ENCODE measurements at regions not wholly inside any gene's neighbourhood (a gene's known extent, or its start where the extent isn't known, plus 50 kb on each side); places are given as distances from the start of the nearest gene placed in this dataset.

DNA sequence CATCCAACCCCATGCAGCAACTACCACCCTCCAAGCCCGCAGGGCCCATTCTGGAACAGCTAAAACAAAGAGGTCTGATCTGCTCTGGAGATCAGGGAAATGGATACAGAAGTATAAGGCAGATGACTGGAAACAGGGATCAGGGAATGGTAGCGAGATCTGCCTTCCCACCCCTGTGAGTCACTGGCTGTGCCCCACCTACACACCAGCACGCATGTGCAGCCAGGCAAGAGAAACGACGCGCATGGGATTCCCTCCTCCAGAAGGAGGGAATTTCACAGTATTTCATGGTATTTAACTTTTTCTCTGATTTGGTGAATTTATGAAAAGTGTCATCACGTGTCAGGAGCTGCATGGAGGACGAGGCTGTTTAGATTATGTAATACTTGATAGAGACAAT is 116.7 kb downstream of the ARRDC4 start:
- Histone ChIP-seq H3K9ac (ENCODE audit: insufficient read depth in 1 of 2, low read depth in 2 of 2, low read length in 2 of 2) (peak overlapping the region; percentile 48 to 69; a peak in 3 of 4 replicates), H3K27me3 (ENCODE audit: control insufficient read depth in 2 of 2, insufficient read depth in 2 of 2, low read length in 2 of 2) (no peaks in the 10 kb centered on the region), H3K27ac (ENCODE audit: extremely low read depth, low read depth, low read length) (peak overlapping the region; percentile 76), H3K4me1 (replicated peaks in 1 of 2; ENCODE audit: control insufficient read depth in 2 of 2, insufficient read depth in 2 of 2, low read length in 2 of 2) (peaks cover 7 to 24% of the 10 kb centered on the region in 2 experiments; a peak in 4 of 5 replicates), H3K4me3 (0 out of 2 replicates have a peak overlapping the region, but pooled peaks have one; percentile 7), H3K9me3 (replicated peaks; ENCODE audit: control insufficient read depth, insufficient read depth, low read depth, low read length) (no peaks in the 10 kb centered on the region), H4K20me1 (replicated peaks; ENCODE audit: control insufficient read depth, insufficient read depth, low read length) (no peaks in the 10 kb centered on the region), H3K4me2 (ENCODE audit: insufficient read depth, low read length) (peak overlapping the region; percentile 74), H3K79me2 (ENCODE audit: control insufficient read depth, insufficient read depth, low read length) (no peaks in the 10 kb centered on the region), H3K36me3 (ENCODE audit: control insufficient read depth, insufficient read depth, low read length) (no peaks in the 10 kb centered on the region), H2AFZ (ENCODE audit: low read depth, low read length) (peak overlapping the region; percentile 94), H3K9me1 (ENCODE audit: control insufficient read depth, insufficient read depth, low read length) (no peaks in the 10 kb centered on the region)
- ChIA-PET CTCF (ENCODE audit: low intra/inter-chr PET ratio) (no interaction called here), POLR2A (interaction anchor here (0.6 kb wide), 1 partner anchor 49 kb away, joined by 3 read pairs; no protein-coding TSS in a partner anchor)
- intact Hi-C loops (cut with micrococcal nuclease) = loop anchor here (5.0 kb wide), 1 partner anchor 115 kb away; the partner anchor contains the start of gene ARRDC4
- in situ Hi-C loops (cut with MboI) = no loop called here
- ATAC-seq (peak; percentile 87), FAIRE-seq (peak; percentile 55), DNase-seq (ENCODE audit: extremely low read depth in 1 of 4, low spot score in 3 of 4) (peak; percentile 51 to 81 (median 70))
- BruUV-seq (replicated peaks) = no TSS peak
- WGBS (ENCODE audit: insufficient coverage, low coverage, missing lambda C conversion rate) = 6% methylated on average over 7 of the region's 8 CpGs
- TF ChIP-seq, protein P1, sequence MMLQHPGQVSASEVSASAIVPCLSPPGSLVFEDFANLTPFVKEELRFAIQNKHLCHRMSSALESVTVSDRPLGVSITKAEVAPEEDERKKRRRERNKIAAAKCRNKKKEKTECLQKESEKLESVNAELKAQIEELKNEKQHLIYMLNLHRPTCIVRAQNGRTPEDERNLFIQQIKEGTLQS (IDR thresholded peaks at IDR 0.05) = peak; percentile 59
- TF ChIP-seq, protein P1 (CRISPR knock-in tag; conservative IDR thresholded peaks at IDR 0.05) = no peak
- TF ChIP-seq, protein P2, sequence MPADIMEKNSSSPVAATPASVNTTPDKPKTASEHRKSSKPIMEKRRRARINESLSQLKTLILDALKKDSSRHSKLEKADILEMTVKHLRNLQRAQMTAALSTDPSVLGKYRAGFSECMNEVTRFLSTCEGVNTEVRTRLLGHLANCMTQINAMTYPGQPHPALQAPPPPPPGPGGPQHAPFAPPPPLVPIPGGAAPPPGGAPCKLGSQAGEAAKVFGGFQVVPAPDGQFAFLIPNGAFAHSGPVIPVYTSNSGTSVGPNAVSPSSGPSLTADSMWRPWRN (IDR thresholded peaks at IDR 0.05; ENCODE audit: low read depth) = no peak
- TF ChIP-seq JUNB (CRISPR knock-in tag; conservative IDR thresholded peaks at IDR 0.05) = no peak
- 0 out of 2 replicates have a peak, but pooled peaks have one; percentile 1 for TF ChIP-seq PHF8 (IDR thresholded peaks at IDR 0.05; ENCODE audit: borderline replicate concordance, low read length)
- TF ChIP-seq ZNF165 (CRISPR knock-in tag; IDR thresholded peaks at IDR 0.05; ENCODE audit: borderline replicate concordance) = no peak
- TF ChIP-seq L3MBTL2 (IDR thresholded peaks at IDR 0.05) = peak; percentile 93
- TF ChIP-seq MAZ (CRISPR knock-in tag; conservative IDR thresholded peaks at IDR 0.05 in 1 of 2, IDR thresholded peaks at IDR 0.05 in 1 of 2) = 0 out of 4 replicates have a peak, but pooled peaks of 1 of the 2 experiments have one; percentile 7
- TF ChIP-seq SPI1 (IDR thresholded peaks at IDR 0.05; ENCODE audit: borderline replicate concordance, low read depth, low read length) = no peak
- TF ChIP-seq SETDB1 (IDR thresholded peaks at IDR 0.05; ENCODE audit: low read length) = no peak
- TF ChIP-seq, protein P3, sequence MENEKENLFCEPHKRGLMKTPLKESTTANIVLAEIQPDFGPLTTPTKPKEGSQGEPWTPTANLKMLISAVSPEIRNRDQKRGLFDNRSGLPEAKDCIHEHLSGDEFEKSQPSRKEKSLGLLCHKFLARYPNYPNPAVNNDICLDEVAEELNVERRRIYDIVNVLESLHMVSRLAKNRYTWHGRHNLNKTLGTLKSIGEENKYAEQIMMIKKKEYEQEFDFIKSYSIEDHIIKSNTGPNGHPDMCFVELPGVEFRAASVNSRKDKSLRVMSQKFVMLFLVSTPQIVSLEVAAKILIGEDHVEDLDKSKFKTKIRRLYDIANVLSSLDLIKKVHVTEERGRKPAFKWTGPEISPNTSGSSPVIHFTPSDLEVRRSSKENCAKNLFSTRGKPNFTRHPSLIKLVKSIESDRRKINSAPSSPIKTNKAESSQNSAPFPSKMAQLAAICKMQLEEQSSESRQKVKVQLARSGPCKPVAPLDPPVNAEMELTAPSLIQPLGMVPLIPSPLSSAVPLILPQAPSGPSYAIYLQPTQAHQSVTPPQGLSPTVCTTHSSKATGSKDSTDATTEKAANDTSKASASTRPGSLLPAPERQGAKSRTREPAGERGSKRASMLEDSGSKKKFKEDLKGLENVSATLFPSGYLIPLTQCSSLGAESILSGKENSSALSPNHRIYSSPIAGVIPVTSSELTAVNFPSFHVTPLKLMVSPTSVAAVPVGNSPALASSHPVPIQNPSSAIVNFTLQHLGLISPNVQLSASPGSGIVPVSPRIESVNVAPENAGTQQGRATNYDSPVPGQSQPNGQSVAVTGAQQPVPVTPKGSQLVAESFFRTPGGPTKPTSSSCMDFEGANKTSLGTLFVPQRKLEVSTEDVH (IDR thresholded peaks at IDR 0.05; ENCODE audit: low read depth, partially characterized antibody) = no peak
- TF ChIP-seq PPARD (CRISPR knock-in tag; IDR thresholded peaks at IDR 0.05) = no peak
- 0 out of 2 replicates have a peak, but pooled peaks have one; percentile 4 for TF ChIP-seq MTA2 (IDR thresholded peaks at IDR 0.05; ENCODE audit: low read depth)
- no peak for TF ChIP-seq GTF2B (IDR thresholded peaks at IDR 0.05; ENCODE audit: extremely low read depth, insufficient read length)
- no peak for TF ChIP-seq BRD9 (IDR thresholded peaks at IDR 0.05; ENCODE audit: low read depth, partially characterized antibody)
- TF ChIP-seq RHOXF2B (CRISPR knock-in tag; conservative IDR thresholded peaks at IDR 0.05) = no peak
- TF ChIP-seq HDGF (IDR thresholded peaks at IDR 0.05) = no peak
- TF ChIP-seq MECOM (CRISPR knock-in tag; IDR thresholded peaks at IDR 0.05) = no peak
